ENCODE measurements at regions not wholly inside any gene's neighbourhood (a gene's known extent, or its start where the extent isn't known, plus 50 kb on each side); places are given as distances from the start of the nearest gene placed in this dataset.
"Not testable (repeated sequence)": the region's sequence is repeated elsewhere in the genome, so short reads cannot be mapped to it uniquely, and the experiment has no call there.

GRCh38 chr1:192489748-192490147 is 85.8 kb upstream of the RGS1 start:
- no peak for TF ChIP-seq CTCF (IDR thresholded peaks at IDR 0.05)
- no peak overlapping the region for H3K4me3 ChIP-seq (ENCODE audit: low read depth in 1 of 2, low read length in 1 of 2)
- H3K27ac ChIP-seq: no peak overlapping the region
- no peaks in the 10 kb centered on the region for H3K36me3 ChIP-seq
- no peaks in the 10 kb centered on the region for H3K4me1 ChIP-seq (ENCODE audit: control insufficient read depth in 1 of 2, insufficient read depth in 1 of 2, low read depth in 1 of 2, low read length in 1 of 2)
- H3K9me3 ChIP-seq: no peaks in the 10 kb centered on the region
- no peaks in the 10 kb centered on the region for H3K27me3 ChIP-seq

GRCh38 chr1:192491804-192492554 is 83.6 kb upstream of the RGS1 start:
- no peak for TF ChIP-seq CTCF (IDR thresholded peaks at IDR 0.05)
- H3K36me3 ChIP-seq: no peaks in the 10 kb centered on the region
- no peaks in the 10 kb centered on the region for H3K4me1 ChIP-seq (ENCODE audit: control insufficient read depth in 1 of 2, insufficient read depth in 1 of 2, low read depth in 1 of 2, low read length in 1 of 2)
- no peaks in the 10 kb centered on the region for H3K27me3 ChIP-seq
- no peaks in the 10 kb centered on the region for H3K9me3 ChIP-seq
- H3K27ac ChIP-seq: no peak overlapping the region
- H3K4me3 ChIP-seq (ENCODE audit: low read depth in 1 of 2, low read length in 1 of 2): no peak overlapping the region

GRCh38 chr1:192493584-192493983 is 82.0 kb upstream of the RGS1 start:
- no peak for TF ChIP-seq CTCF (IDR thresholded peaks at IDR 0.05)
- H3K4me3 ChIP-seq (ENCODE audit: low read depth in 1 of 2, low read length in 1 of 2): no peak overlapping the region
- H3K27ac ChIP-seq: no peak overlapping the region
- no peaks in the 10 kb centered on the region for H3K9me3 ChIP-seq
- H3K36me3 ChIP-seq: no peaks in the 10 kb centered on the region
- no peaks in the 10 kb centered on the region for H3K27me3 ChIP-seq
- H3K4me1 ChIP-seq (ENCODE audit: control insufficient read depth in 1 of 2, insufficient read depth in 1 of 2, low read depth in 1 of 2, low read length in 1 of 2): no peaks in the 10 kb centered on the region

GRCh38 chr1:192496369-192497056 is 79.1 kb upstream of the RGS1 start:
- TF ChIP-seq CTCF (IDR thresholded peaks at IDR 0.05): no peak
- Histone ChIP-seq H3K4me3 (ENCODE audit: low read depth in 1 of 2, low read length in 1 of 2) (no peak overlapping the region), H3K27me3 (no peaks in the 10 kb centered on the region), H3K9me3 (no peaks in the 10 kb centered on the region), H3K27ac (no peak overlapping the region), H3K36me3 (no peaks in the 10 kb centered on the region), H3K4me1 (ENCODE audit: control insufficient read depth in 1 of 2, insufficient read depth in 1 of 2, low read depth in 1 of 2, low read length in 1 of 2) (no peaks in the 10 kb centered on the region)

- no peaks in the 10 kb centered on the region for H3K27me3 ChIP-seq
- no peaks in the 10 kb centered on the region for H3K4me1 ChIP-seq (ENCODE audit: control insufficient read depth in 1 of 2, insufficient read depth in 1 of 2, low read depth in 1 of 2, low read length in 1 of 2)
- H3K36me3 ChIP-seq: no peaks in the 10 kb centered on the region
- H3K9me3 ChIP-seq: no peaks in the 10 kb centered on the region
- no peak for TF ChIP-seq CTCF (IDR thresholded peaks at IDR 0.05)
- no peak overlapping the region for H3K27ac ChIP-seq
- H3K4me3 ChIP-seq (ENCODE audit: low read depth in 1 of 2, low read length in 1 of 2): no peak overlapping the region
Measured at GRCh38 chr1:192497214-192497794, 78.3 kb upstream of the RGS1 start.

GRCh38 chr1:192498092-192498491 is 77.5 kb upstream of the RGS1 start:
- not testable (repeated sequence) for H3K27me3 ChIP-seq; H3K36me3 ChIP-seq; H3K4me3 ChIP-seq (ENCODE audit: low read depth in 1 of 2, low read length in 1 of 2); H3K9me3 ChIP-seq; H3K27ac ChIP-seq; H3K4me1 ChIP-seq (ENCODE audit: control insufficient read depth in 1 of 2, insufficient read depth in 1 of 2, low read depth in 1 of 2, low read length in 1 of 2)

- H3K9me3 ChIP-seq; H3K4me3 ChIP-seq (ENCODE audit: low read depth in 1 of 2, low read length in 1 of 2); H3K27me3 ChIP-seq; H3K36me3 ChIP-seq; H3K27ac ChIP-seq; H3K4me1 ChIP-seq (ENCODE audit: control insufficient read depth in 1 of 2, insufficient read depth in 1 of 2, low read depth in 1 of 2, low read length in 1 of 2): not testable (repeated sequence)
Measured at GRCh38 chr1:192499061-192499581, 76.5 kb upstream of the RGS1 start.

- H3K4me1 ChIP-seq (ENCODE audit: control insufficient read depth in 1 of 2, insufficient read depth in 1 of 2, low read depth in 1 of 2, low read length in 1 of 2); H3K9me3 ChIP-seq; H3K36me3 ChIP-seq; H3K27ac ChIP-seq; H3K4me3 ChIP-seq (ENCODE audit: low read depth in 1 of 2, low read length in 1 of 2); H3K27me3 ChIP-seq: not testable (repeated sequence)
Measured at GRCh38 chr1:192500541-192500940, 75.0 kb upstream of the RGS1 start.

All from neutrophil (primary cell).